Esophagus squamous epithelium (tissue), 4 donors: ENCODE measurements at regions not wholly inside any gene's neighbourhood (a gene's known extent, or its start where the extent isn't known, plus 50 kb on each side); places are given as distances from the start of the nearest gene placed in this dataset.

ENCODE experiments used
- POLR2A ChIP-seq, 4 donors: fragments of 450-650 bp; IDR thresholded peaks; one replicate each; pipeline ENCODE4 v1.6.1; 2017; ENCODE audit warnings: antibody characterized with exemption in 4 of 4, mild to moderate bottlenecking in 4 of 4, moderate library complexity in 3 of 4
- TF ChIP-seq, protein P1 (sequence below), 6 experiments: fragments of 450-650 bp in 4 of 6; fragments of 200-600 bp in 2 of 6; sonication (generic) in 2 of 6; IDR thresholded peaks; one replicate each; pipeline ENCODE4 v1.5.1; 2016 to 2019; ENCODE audit warnings: antibody characterized with exemption in 6 of 6, mild to moderate bottlenecking in 4 of 6, moderate library complexity in 4 of 6

DNA sequence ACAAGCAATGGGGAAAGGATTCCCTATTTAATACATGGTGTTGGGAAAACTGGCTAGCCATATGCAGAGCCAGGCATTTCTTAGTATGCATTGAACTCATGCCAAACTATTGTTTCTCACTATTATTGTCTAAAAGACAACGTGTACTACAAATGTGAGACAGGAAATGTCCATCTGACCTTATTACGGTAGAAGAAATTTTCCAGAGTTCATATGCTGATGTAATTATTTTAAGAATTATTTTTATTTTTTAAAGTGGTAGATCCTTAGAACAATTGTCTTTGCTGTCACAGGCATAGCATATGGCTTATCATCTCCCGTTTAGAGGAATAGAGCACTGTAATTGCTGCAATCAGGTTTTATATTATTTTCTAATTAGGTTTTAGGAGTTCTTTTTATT lies 75.2 kb upstream of the S1PR1 start:
- no peak for TF ChIP-seq POLR2A (IDR thresholded peaks at IDR 0.05)
- TF ChIP-seq, protein P1, sequence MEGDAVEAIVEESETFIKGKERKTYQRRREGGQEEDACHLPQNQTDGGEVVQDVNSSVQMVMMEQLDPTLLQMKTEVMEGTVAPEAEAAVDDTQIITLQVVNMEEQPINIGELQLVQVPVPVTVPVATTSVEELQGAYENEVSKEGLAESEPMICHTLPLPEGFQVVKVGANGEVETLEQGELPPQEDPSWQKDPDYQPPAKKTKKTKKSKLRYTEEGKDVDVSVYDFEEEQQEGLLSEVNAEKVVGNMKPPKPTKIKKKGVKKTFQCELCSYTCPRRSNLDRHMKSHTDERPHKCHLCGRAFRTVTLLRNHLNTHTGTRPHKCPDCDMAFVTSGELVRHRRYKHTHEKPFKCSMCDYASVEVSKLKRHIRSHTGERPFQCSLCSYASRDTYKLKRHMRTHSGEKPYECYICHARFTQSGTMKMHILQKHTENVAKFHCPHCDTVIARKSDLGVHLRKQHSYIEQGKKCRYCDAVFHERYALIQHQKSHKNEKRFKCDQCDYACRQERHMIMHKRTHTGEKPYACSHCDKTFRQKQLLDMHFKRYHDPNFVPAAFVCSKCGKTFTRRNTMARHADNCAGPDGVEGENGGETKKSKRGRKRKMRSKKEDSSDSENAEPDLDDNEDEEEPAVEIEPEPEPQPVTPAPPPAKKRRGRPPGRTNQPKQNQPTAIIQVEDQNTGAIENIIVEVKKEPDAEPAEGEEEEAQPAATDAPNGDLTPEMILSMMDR (IDR thresholded peaks at IDR 0.05) = no peak
